ENCODE measurements at regions not wholly inside any gene's neighbourhood (a gene's known extent, or its start where the extent isn't known, plus 50 kb on each side); places are given as distances from the start of the nearest gene placed in this dataset.

GRCh38 chrX:17960891-17961290 lies 99.8 kb upstream of the RAI2 start:
- TF ChIP-seq EZH2 (IDR thresholded peaks at IDR 0.05; ENCODE audit: borderline replicate concordance, insufficient read depth, low read length, poor library complexity, severe bottlenecking): no peak
- TF ChIP-seq SMC3 (conservative IDR thresholded peaks at IDR 0.05; ENCODE audit: poor library complexity): no peak
- TF ChIP-seq CTCF (IDR thresholded peaks at IDR 0.05; ENCODE audit: poor library complexity, severe bottlenecking): no peak
- TF ChIP-seq REST (IDR thresholded peaks at IDR 0.05; ENCODE audit: borderline replicate concordance): no peak
- no peak for TF ChIP-seq POLR2AphosphoS5 (IDR thresholded peaks at IDR 0.05)
- TF ChIP-seq TAF1 (IDR thresholded peaks at IDR 0.05; ENCODE audit: low read depth): no peak
- no peak for TF ChIP-seq RAD21 (conservative IDR thresholded peaks at IDR 0.05)
